GM19455 (cell line): ENCODE measurements at regions not wholly inside any gene's neighbourhood (a gene's known extent, or its start where the extent isn't known, plus 50 kb on each side); places are given as distances from the start of the nearest gene placed in this dataset.

Experiments used
- ATAC-seq: cut with Tn5 transposase; IDR thresholded peaks from one replicate; pipeline ENCODE4 v1.9.1; 2021; ENCODE audit not compliant: unreplicated experiment

DNA sequence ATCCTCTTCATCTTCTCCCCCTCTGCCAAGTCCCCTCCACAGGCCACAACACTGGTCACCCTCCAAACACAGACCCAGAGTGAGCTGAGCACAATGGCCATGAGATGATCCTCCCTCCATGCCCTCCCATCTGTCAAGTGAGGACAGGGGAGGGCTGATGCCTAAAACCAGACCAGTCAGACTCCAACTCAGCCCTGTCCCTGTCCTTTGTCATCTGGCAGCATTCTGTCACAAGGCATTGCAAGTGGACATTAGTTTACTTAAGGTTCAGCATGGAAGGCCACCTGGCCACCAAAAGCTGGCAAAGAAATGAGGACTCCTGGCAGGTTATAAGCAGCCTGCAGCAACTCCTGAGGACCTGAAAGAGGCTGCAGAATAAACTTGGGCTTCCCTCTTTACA, 136.2 kb upstream of the SLC30A5 start:
- ATAC-seq, result no peak

DNA sequence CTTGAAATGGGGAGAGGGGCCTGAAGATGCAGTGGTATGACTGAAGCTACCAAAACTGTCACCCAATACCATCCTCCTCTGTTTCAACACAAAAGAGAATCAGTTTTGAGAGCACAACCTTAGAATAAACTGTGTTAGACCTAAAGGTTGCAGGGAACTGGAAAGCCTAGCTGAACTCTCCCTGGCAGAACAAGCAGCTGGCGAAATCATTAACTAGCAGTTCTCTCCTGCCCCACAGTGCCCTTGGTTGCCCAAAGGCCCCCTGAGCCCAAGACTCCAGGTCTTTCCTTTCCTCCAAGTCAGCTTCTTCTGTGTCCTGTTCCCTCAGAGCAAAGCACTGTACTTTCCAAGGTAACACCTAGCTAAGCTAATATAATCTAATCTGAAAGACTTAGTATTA, 135.4 kb upstream of the SLC30A5 start:
- no peak for ATAC-seq

GRCh38 chr5:68960456-68960855, 133.4 kb upstream of the SLC30A5 start:
- ATAC-seq, result no peak

DNA sequence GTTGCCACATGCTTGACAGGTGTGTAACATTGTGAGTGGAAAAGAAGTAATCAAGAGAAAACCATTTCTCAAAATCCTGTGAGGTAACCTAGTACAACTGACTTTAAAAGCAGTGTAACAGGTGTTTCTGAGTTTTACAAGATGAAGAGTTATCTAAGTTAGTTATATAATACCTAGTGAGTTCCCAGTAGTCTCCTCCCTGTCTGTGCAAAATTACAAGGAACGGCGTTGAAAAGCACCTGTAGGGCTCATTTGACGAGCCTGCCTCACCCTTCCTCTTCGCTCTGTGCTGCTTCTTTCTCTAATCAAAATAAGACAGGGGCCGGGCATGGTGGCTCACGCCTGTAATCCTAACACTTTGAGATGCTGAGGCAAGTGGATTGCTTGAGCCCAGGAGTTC, 132.9 kb upstream of the SLC30A5 start:
- ATAC-seq, result no peak

GRCh38 chr5:68961762-68962161, 132.1 kb upstream of the SLC30A5 start:
- no peak for ATAC-seq

DNA sequence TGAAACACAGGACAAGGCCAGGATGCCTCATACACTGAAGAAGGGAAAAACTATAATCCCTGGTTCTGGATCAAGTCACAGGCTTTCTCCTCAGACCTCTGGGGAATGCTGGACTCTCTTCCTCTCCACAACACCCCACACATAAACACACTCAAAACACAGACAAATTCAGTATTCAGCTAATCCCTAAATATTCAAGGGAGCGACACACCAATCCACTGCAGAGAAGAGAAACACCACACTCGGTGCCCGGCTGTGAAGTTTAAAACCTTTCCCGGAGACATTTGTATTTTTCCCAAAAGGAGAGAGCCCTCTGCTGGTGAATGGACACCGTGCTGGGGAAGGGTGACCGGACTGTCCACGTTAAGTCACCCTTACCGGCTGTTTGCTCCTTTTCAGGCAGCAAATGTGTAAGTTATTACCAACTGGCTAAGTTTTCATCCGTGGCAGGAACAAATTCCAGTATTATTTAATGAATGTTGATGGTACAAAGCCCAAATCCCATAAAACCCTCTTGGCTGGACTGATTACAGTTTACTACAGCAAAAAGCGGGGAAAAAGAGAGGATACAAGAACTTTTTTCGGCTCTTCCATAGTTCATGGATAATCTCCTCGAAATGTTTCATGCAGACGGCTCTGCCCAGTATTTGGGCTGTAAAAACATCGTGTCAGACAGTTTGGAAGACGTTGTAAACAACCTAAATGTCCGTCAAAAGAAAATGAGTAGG, 130.9 kb upstream of the SLC30A5 start:
- ATAC-seq, result no peak

GRCh38 chr5:68964679-68965078, 129.1 kb upstream of the SLC30A5 start:
- no peak for ATAC-seq

DNA sequence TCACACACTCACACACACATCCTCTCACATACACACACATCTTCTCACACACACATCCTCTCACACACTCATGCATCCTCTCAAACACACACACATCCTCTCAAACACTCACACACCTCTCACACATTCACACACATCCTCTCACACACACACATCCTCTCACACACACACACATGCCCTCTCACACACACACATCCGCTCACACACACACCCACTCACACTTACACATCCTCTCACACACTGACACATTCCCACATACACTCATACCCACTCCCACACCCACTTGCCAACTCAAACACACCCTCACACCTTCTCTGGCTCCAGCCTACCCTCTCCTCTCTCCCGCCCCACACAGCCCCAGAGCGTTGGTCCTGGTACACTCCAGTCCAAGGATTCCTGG, 127.9 kb upstream of the SLC30A5 start:
- ATAC-seq, result no peak

DNA sequence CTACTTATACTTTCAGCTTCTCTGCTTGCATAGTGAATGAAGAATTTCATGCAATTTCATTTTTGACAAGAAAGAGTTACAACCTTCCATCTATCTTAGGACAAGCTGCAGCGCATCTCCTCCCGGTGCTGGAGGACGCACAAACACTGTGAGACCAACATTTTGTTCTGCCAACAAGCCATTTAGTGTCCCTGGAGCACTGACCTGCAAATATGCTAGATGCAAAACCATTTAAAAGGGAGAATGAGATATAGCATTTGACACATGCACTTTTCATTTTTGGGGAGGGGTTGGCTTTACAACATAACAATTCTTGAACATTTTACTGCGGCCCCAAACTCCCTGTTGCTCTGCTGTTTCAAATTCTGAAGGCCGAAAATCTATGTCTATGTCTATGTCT, 127.2 kb upstream of the SLC30A5 start:
- ATAC-seq, result no peak

DNA sequence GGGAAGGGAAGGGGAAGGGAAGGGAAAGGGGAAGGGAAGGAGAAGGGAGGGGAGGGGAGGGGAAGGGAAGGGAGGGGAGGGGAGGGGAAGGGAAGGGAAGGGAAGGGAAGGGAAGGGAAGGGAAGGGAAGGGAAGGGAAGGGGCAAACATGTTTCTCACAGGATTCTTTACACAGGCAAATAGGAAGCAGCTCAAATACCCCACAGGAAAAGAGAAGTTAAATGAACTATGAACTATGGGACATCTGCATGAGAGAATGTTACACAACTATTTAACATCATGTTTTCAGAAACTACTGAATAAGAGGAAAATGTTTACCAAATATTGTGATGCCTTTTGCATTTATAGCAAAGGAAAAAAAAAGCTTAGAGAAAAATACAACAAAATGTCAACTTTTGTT, 125.4 kb upstream of the SLC30A5 start:
- no peak for ATAC-seq

GRCh38 chr5:68970617-68971016, 123.2 kb upstream of the SLC30A5 start:
- no peak for ATAC-seq

- ATAC-seq, result no peak
Observed at GRCh38 chr5:68973696-68974095, 120.1 kb upstream of the SLC30A5 start.

- ATAC-seq, result no peak
Observed at GRCh38 chr5:68983043-68983442, 110.8 kb upstream of the SLC30A5 start.

DNA sequence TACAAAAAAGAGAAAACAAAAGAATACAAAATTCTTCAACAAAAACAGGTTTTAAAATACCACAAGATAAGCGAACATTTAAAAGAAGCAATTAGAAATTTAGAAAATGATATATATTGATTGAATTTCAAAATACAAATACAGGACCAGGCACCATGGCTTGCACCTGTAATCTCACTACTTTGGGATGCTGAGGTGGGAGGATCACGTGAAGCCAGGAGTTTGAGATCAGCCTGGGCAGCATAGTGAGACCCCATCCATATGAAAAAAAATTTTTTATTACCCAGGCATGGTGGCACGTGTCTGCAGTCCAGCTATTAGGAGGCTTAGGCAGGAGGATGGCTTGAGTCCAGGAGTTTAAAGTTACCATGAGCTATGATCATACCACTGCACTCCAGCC, 109.9 kb upstream of the SLC30A5 start:
- no peak for ATAC-seq

DNA sequence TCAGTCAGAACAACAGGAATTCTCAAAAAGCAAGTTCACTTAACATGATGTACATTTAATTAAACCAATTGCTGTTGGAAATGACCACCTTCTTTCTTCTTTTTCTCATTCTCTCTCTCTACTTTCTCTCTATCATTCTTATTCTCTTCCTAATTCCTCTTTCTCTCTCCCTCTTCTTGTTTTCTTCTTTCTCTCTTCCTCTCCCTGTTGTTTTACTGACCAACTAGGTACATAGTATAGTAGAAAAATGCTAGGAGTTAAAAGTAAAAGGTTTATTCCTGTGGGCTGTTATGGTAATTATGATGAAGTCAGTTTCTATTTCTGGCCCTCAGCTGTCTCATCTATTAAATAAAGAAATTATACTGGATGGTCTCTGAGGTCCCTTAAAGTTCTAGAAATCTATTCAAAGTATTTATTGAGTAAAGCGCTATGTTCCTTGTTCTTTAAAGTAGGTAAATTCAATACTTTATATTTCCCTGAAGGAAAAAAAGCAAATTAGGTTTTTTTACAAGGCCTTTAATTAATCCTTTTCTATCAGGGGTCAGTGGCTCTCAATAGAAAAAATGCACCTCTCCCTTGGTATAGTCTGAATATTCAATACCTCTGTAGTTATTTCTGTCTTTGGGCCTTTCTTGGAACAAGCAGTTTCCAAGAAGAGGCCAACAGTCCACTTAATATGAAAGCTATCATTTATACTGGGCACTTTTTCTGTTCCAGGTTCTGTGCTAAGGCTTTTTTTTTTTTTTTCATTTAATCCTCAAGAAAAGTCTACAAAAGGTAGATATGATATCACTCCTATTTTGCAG, 102.3 kb upstream of the SLC30A5 start:
- no peak for ATAC-seq

GRCh38 chr5:68994645-68995044, 99.2 kb upstream of the SLC30A5 start:
- peak; percentile 90 for ATAC-seq

- no peak for ATAC-seq
Observed at GRCh38 chr5:68995845-68996545, 97.8 kb upstream of the SLC30A5 start.

DNA sequence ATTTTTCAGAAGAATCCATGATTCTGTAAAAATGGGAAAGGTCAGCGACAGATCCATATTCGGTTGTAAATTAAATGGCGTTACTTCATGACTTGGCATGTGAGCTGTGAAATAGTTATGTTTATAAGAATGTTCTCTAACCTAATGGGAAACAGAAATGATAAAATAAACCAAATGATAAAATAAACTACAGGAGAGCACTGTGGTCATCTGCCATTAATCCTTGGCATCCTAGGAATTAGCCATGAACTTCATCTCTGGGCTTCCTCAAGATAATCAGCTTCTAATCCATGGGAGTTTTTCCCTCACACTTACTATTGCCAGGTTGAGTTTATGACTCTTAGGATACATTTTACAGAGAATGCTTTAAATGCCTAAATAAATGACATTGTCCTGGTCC, 94.6 kb upstream of the SLC30A5 start:
- no peak for ATAC-seq

- ATAC-seq, result no peak
Observed at GRCh38 chr5:69000216-69000919, 93.4 kb upstream of the SLC30A5 start.

- ATAC-seq, result no peak
Observed at GRCh38 chr5:69000949-69001348, 92.9 kb upstream of the SLC30A5 start.

GRCh38 chr5:69001627-69002026, 92.2 kb upstream of the SLC30A5 start:
- ATAC-seq, result no peak
